GM19025 (cell line): ENCODE measurements at regions not wholly inside any gene's neighbourhood (a gene's known extent, or its start where the extent isn't known, plus 50 kb on each side); places are given as distances from the start of the nearest gene placed in this dataset.

Experiments
- ATAC-seq: cut with Tn5 transposase; IDR thresholded peaks from one replicate; pipeline ENCODE4 v1.9.1; 2021; ENCODE audit warnings: mild to moderate bottlenecking, low read depth, moderate library complexity; ENCODE audit not compliant: unreplicated experiment

- ATAC-seq, result no peak
Observed at GRCh38 chr10:35928748-35929147, 286.7 kb upstream of the FZD8 start.

GRCh38 chr10:35927990-35928488 is 285.9 kb upstream of the FZD8 start:
- no peak for ATAC-seq

- no peak for ATAC-seq
Observed at GRCh38 chr10:35927341-35927740, 285.2 kb upstream of the FZD8 start.

- no peak for ATAC-seq
Observed at GRCh38 chr10:35926846-35927245, 284.8 kb upstream of the FZD8 start.

- ATAC-seq, result no peak
Observed at GRCh38 chr10:35925493-35925892, 283.4 kb upstream of the FZD8 start.

GRCh38 chr10:35924759-35925158 is 282.7 kb upstream of the FZD8 start:
- ATAC-seq, result no peak

GRCh38 chr10:35922876-35923600 is 280.9 kb upstream of the FZD8 start:
- no peak for ATAC-seq

GRCh38 chr10:35921866-35922350 is 279.8 kb upstream of the FZD8 start:
- ATAC-seq, result no peak

GRCh38 chr10:35916791-35917190 is 274.7 kb upstream of the FZD8 start:
- ATAC-seq, result no peak

- no peak for ATAC-seq
Observed at GRCh38 chr10:35913628-35914027, 271.5 kb upstream of the FZD8 start.

- no peak for ATAC-seq
Observed at GRCh38 chr10:35912615-35913569, 270.8 kb upstream of the FZD8 start.

- ATAC-seq, result no peak
Observed at GRCh38 chr10:35911954-35912353, 269.9 kb upstream of the FZD8 start.

- ATAC-seq, result no peak
Observed at GRCh38 chr10:35911233-35911632, 269.1 kb upstream of the FZD8 start.

- no peak for ATAC-seq
Observed at GRCh38 chr10:35910234-35910633, 268.1 kb upstream of the FZD8 start.

- no peak for ATAC-seq
Observed at GRCh38 chr10:35909121-35909720, 267.1 kb upstream of the FZD8 start.

- ATAC-seq, result no peak
Observed at GRCh38 chr10:35908451-35908850, 266.4 kb upstream of the FZD8 start.

GRCh38 chr10:35907548-35907947 is 265.5 kb upstream of the FZD8 start:
- ATAC-seq, result no peak

- ATAC-seq, result no peak
Observed at GRCh38 chr10:35906155-35906554, 264.1 kb upstream of the FZD8 start.

- ATAC-seq, result no peak
Observed at GRCh38 chr10:35903021-35903420, 260.9 kb upstream of the FZD8 start.

GRCh38 chr10:35898716-35899440 is 256.8 kb upstream of the FZD8 start:
- no peak for ATAC-seq
